Esophagus muscularis mucosa (tissue), 4 donors: ENCODE measurements at regions not wholly inside any gene's neighbourhood (a gene's known extent, or its start where the extent isn't known, plus 50 kb on each side); places are given as distances from the start of the nearest gene placed in this dataset.

ENCODE experiments used
- DNase-seq: peaks from one replicate; pipeline ENCODE4 v3.0.0-alpha.2; 2017; ENCODE audit errors: extremely low spot score
- H3K27ac ChIP-seq, 4 donors: fragments of 200-600 bp; sonication (generic); replicated peaks in 1 of 4; 1 replicate in 3 of 4; 2 replicates in 1 of 4; pipeline ENCODE4 v1.5.1; 2016 to 2019; ENCODE audit warnings: mild to moderate bottlenecking in 1 of 4
- H3K27me3 ChIP-seq, 4 donors: fragments of 200-600 bp; sonication (generic); one replicate each; pipeline versions ENCODE4 v1.5.1 to v1.6.0; 2016 to 2019
- H3K36me3 ChIP-seq, 4 donors: fragments of 200-600 bp; sonication (generic); one replicate each; pipeline ENCODE4 v1.5.1; 2016 to 2019
- H3K4me1 ChIP-seq, 4 donors: fragments of 200-600 bp; sonication (generic); one replicate each; pipeline ENCODE4 v1.5.1; 2016 to 2019
- H3K4me3 ChIP-seq, 4 donors: fragments of 200-600 bp; sonication (generic); 1 replicate in 2 of 4; 2 replicates in 2 of 4; pipeline ENCODE4 v1.5.1; 2016 to 2019; ENCODE audit warnings: mild to moderate bottlenecking in 4 of 4, moderate library complexity in 1 of 4
- H3K9me3 ChIP-seq, 4 donors: fragments of 200-600 bp; sonication (generic); 1 replicate in 3 of 4; 2 replicates in 1 of 4; pipeline ENCODE4 v1.5.1; 2016 to 2019
- EP300 ChIP-seq: sonication (generic); formaldehyde crosslinking; IDR thresholded peaks from one replicate; pipeline ENCODE4 v1.6.1; 2017; ENCODE audit warnings: antibody characterized with exemption
- POLR2A ChIP-seq: fragments of 450-650 bp; IDR thresholded peaks from one replicate; pipeline ENCODE4 v1.6.1; 2017; ENCODE audit warnings: antibody characterized with exemption, moderate library complexity, mild to moderate bottlenecking, low read depth
- POLR2AphosphoS5 ChIP-seq, 2 donors: sonication (generic); formaldehyde crosslinking; IDR thresholded peaks; one replicate each; pipeline ENCODE4 v1.6.1; 2017; ENCODE audit warnings: antibody characterized with exemption in 2 of 2
- WGBS: methylation state at CpG from one replicate; pipeline ENCODE4 v1.1.5; 2018; 5-methylcytosine and 5-hydroxymethylcytosine counted together
- intact Hi-C: fragments of 100-400 bp; cut with DNase I; formaldehyde crosslinking; loops from one replicate; pipeline ENCODE4 v1.15.1; 2023
- TF ChIP-seq, protein P1 (sequence below), 3 experiments: fragments of 200-600 bp in 2 of 3; fragments of 450-650 bp in 1 of 3; sonication (generic) in 2 of 3; IDR thresholded peaks; one replicate each; pipeline ENCODE4 v1.5.1; 2017 to 2019; ENCODE audit warnings: antibody characterized with exemption in 3 of 3, mild to moderate bottlenecking in 2 of 3, moderate library complexity in 1 of 3

DNA sequence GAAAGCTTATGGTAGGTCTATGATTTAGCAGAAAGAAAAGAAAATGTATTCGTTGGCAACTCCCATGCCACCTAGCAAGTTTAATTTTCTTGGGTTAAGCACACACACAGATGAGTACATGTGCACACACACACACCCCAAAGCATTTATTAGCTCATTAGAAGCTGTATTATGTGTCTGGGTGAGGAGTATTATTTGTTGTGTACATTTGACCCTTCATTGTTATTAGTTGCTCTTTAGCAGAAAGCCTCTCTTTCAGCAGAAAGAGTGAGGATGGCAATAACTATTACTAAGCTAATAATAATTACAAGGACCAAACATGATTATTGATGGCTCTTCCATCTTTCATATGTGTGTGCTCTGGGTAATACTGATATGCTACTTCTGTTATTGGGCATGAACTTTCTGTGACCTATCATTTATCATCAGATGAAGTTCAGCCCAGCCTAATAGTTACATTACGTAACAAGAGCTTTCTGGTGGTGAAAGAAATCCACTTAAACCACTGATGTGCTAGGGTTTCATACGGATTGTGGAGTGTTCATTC, 177.4 kb upstream of the OBI1 start:
- no peaks in the 10 kb centered on the region for H3K36me3 ChIP-seq
- 54% methylated on average over 3 of the region's 3 CpGs for WGBS
- no peaks in the 10 kb centered on the region for H3K4me1 ChIP-seq
- no peak overlapping the region for H3K4me3 ChIP-seq
- DNase-seq, result no peak
- no peak overlapping the region for H3K27ac ChIP-seq
- intact Hi-C loops, result no loop called here
- no peaks in the 10 kb centered on the region for H3K27me3 ChIP-seq
- TF ChIP-seq POLR2AphosphoS5 (IDR thresholded peaks at IDR 0.05) (no peak), POLR2A (no peak), EP300 (no peak)
- TF ChIP-seq, protein P1, sequence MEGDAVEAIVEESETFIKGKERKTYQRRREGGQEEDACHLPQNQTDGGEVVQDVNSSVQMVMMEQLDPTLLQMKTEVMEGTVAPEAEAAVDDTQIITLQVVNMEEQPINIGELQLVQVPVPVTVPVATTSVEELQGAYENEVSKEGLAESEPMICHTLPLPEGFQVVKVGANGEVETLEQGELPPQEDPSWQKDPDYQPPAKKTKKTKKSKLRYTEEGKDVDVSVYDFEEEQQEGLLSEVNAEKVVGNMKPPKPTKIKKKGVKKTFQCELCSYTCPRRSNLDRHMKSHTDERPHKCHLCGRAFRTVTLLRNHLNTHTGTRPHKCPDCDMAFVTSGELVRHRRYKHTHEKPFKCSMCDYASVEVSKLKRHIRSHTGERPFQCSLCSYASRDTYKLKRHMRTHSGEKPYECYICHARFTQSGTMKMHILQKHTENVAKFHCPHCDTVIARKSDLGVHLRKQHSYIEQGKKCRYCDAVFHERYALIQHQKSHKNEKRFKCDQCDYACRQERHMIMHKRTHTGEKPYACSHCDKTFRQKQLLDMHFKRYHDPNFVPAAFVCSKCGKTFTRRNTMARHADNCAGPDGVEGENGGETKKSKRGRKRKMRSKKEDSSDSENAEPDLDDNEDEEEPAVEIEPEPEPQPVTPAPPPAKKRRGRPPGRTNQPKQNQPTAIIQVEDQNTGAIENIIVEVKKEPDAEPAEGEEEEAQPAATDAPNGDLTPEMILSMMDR (IDR thresholded peaks at IDR 0.05), result no peak
- H3K9me3 ChIP-seq, result no peaks in the 10 kb centered on the region

DNA sequence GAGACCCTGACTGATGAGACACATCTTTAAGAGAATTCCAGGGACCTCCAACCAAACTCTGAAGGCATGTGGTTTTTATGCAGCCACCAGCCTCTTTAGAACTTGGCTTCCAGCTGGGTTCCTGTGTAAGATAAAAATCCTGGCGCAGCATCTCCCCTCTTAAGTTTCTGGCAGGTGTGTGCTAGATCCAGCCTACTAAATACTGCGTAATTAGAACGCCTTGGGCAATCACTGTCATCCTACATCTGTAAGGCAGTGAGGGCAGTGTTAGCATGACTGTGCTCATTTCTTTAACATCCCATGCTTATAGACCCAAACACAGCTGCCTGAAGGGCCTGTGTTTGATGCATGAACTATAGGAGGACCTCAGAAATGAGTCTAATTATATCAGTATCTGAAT, 173.5 kb upstream of the OBI1 start:
- Histone ChIP-seq H3K9me3 (no peaks in the 10 kb centered on the region), H3K36me3 (no peaks in the 10 kb centered on the region), H3K4me3 (no peak overlapping the region), H3K27me3 (no peaks in the 10 kb centered on the region), H3K27ac (no peak overlapping the region), H3K4me1 (no peaks in the 10 kb centered on the region)
- no peak for DNase-seq
- WGBS, result 84% methylated on average over 3 of the region's 3 CpGs
- intact Hi-C loops, result no loop called here
- TF ChIP-seq, protein P1 (IDR thresholded peaks at IDR 0.05), result no peak
- no peak for TF ChIP-seq POLR2AphosphoS5 (IDR thresholded peaks at IDR 0.05)

DNA sequence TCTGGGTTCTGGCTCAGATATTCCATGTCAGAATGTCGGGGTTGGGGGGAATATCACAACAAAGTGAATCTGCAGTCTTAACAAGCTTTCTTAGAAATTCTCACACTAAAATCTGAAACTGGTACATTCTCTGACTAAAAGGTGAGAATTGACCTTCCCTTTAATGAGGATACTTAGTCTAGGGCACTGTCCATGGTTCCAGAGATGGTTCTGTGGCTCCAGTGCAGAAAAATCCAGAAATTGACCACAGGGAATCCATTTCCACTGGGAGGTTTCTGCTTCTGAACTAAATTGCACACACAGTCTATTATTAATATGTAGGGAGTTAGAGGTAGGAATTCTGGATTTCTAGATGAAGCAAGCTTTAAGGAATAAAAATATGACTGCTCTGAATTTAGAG, 171.6 kb upstream of the OBI1 start:
- intact Hi-C loops, result no loop called here
- H3K9me3 ChIP-seq, result no peaks in the 10 kb centered on the region
- H3K36me3 ChIP-seq, result no peaks in the 10 kb centered on the region
- H3K4me3 ChIP-seq, result no peak overlapping the region
- 95% methylated on average over 1 of the region's 1 CpG for WGBS
- H3K27ac ChIP-seq, result no peak overlapping the region
- TF ChIP-seq, protein P1 (IDR thresholded peaks at IDR 0.05), result no peak
- TF ChIP-seq POLR2A, result no peak
- TF ChIP-seq POLR2AphosphoS5 (IDR thresholded peaks at IDR 0.05), result no peak
- no peak for TF ChIP-seq EP300
- H3K4me1 ChIP-seq, result no peaks in the 10 kb centered on the region
- no peaks in the 10 kb centered on the region for H3K27me3 ChIP-seq
- DNase-seq, result no peak

DNA sequence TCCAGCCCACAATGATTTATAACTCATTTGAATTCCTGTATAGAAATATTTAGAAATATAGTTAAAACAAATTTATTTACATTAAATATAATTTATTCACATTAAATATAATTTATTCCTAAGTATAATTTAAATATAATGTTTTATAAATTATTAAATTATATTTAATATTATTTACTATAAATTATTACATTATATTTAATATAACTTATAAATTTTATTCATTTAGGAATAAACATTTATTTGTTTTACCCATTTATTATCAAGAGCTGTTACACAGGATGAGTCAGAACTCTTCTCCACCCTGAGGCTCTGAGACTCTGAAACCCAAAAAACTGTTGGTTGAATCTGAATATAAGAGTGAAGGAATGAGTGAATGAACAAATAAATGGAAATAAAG, 170.9 kb upstream of the OBI1 start:
- TF ChIP-seq EP300, result no peak
- TF ChIP-seq, protein P1 (IDR thresholded peaks at IDR 0.05), result no peak
- TF ChIP-seq POLR2AphosphoS5 (IDR thresholded peaks at IDR 0.05), result no peak
- TF ChIP-seq POLR2A, result no peak
- DNase-seq, result no peak
- intact Hi-C loops, result no loop called here
- no peaks in the 10 kb centered on the region for H3K36me3 ChIP-seq
- H3K27ac ChIP-seq, result no peak overlapping the region
- no peak overlapping the region for H3K4me3 ChIP-seq
- no peaks in the 10 kb centered on the region for H3K27me3 ChIP-seq
- H3K9me3 ChIP-seq, result no peaks in the 10 kb centered on the region
- H3K4me1 ChIP-seq, result no peaks in the 10 kb centered on the region

DNA sequence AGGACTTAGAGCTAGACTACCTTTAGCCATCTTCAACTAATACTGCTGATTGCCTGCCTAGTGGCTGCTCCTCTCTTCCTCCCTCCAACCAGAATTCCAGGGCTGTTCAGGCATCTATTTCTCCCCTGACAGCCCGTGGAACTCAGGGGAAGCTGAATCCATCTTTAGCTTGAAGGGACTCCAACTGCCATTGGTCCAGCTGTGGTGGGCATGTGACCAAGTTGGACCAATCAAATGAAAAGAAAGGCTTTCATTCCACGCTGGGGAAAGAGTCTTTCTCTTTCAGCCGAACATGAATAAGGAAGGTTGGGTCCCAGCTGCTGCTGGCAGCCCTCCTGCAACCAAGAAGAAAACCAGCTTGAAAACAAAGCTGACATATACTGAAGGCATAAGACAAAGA, 168.5 kb upstream of the OBI1 start:
- WGBS, result 66% methylated on average over 3 of the region's 3 CpGs

More for the DNA sequence above, 168.5 kb upstream of the OBI1 start:
- Histone ChIP-seq H3K4me3 (no peak overlapping the region), H3K27ac (no peak overlapping the region), H3K36me3 (no peaks in the 10 kb centered on the region), H3K4me1 (no peaks in the 10 kb centered on the region), H3K9me3 (no peaks in the 10 kb centered on the region), H3K27me3 (no peaks in the 10 kb centered on the region)
- intact Hi-C loops, result no loop called here
- no peak for DNase-seq
- TF ChIP-seq, protein P1 (IDR thresholded peaks at IDR 0.05), result no peak
- no peak for TF ChIP-seq POLR2AphosphoS5 (IDR thresholded peaks at IDR 0.05)
- no peak for TF ChIP-seq EP300
- TF ChIP-seq POLR2A, result no peak
